Effector memory CD8-positive, alpha-beta T cell (primary cell): ENCODE measurements at regions not wholly inside any gene's neighbourhood (a gene's known extent, or its start where the extent isn't known, plus 50 kb on each side); places are given as distances from the start of the nearest gene placed in this dataset.

Experiments used
- ATAC-seq: fragments of 150-1000 bp; cut with Tn5 transposase; replicated peaks from 2 replicates; pipeline ENCODE4 v1.10.0; 2021; ENCODE audit warnings: mild to moderate bottlenecking, moderate library complexity
- DNase-seq, 3 experiments: peaks; one replicate each; pipeline ENCODE4 v3.0.0; 2021
- H3K27ac Mint-ChIP-seq, 2 donors: one replicate each; pipeline ENCODE4 v1.8.0; 2022; ENCODE audit warnings: mild to moderate bottlenecking in 2 of 2, mixed read lengths in 2 of 2, moderate library complexity in 2 of 2
- H3K27me3 Mint-ChIP-seq, 2 donors: one replicate each; pipeline ENCODE4 v1.8.0; 2022; ENCODE audit warnings: mixed read lengths in 2 of 2
- H3K36me3 Mint-ChIP-seq: one replicate; pipeline ENCODE4 v1.8.0; 2022; ENCODE audit warnings: mild to moderate bottlenecking, moderate library complexity, mixed read lengths; ENCODE audit not compliant: insufficient read depth
- H3K4me1 Mint-ChIP-seq, 2 donors: one replicate each; pipeline ENCODE4 v1.8.0; 2022; ENCODE audit warnings: low read depth in 2 of 2, mixed read lengths in 2 of 2
- H3K4me3 Mint-ChIP-seq, 2 donors: one replicate each; pipeline ENCODE4 v1.8.0; 2022; ENCODE audit warnings: mild to moderate bottlenecking in 2 of 2, mixed read lengths in 2 of 2, moderate library complexity in 2 of 2
- H3K9me3 Mint-ChIP-seq, 2 donors: one replicate each; pipeline ENCODE4 v1.8.0; 2022; ENCODE audit warnings: mixed read lengths in 2 of 2

DNA sequence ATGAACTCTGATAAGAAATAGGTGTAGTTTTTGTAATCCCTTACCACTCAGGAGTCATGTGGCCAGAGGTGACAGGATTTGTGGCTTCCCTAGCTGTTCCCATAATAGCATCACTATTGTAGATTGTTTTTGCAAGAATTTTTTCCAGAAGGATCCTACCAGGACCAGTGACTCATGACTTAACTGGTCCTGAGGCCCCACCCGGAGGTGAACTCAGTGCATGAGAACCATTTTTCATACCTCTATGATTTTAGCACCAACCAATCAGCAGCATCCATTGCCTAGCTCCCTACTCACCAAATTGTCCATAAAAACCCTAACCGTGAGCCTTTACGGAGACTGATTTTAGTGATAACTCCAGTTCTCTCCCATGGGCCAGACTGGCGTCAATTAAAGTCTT is 484.8 kb downstream of the PSAT1 start:
- DNase-seq (no peak), ATAC-seq (no peak)
- peaks cover 6% of the 10 kb centered on the region in 2 donors for H3K9me3 Mint-ChIP-seq
- H3K4me1 Mint-ChIP-seq: no peaks in the 10 kb centered on the region
- no peaks in the 10 kb centered on the region for H3K36me3 Mint-ChIP-seq
- no peaks in the 10 kb centered on the region for H3K27me3 Mint-ChIP-seq
- H3K27ac Mint-ChIP-seq: no peak overlapping the region
- H3K4me3 Mint-ChIP-seq: no peak overlapping the region

DNA sequence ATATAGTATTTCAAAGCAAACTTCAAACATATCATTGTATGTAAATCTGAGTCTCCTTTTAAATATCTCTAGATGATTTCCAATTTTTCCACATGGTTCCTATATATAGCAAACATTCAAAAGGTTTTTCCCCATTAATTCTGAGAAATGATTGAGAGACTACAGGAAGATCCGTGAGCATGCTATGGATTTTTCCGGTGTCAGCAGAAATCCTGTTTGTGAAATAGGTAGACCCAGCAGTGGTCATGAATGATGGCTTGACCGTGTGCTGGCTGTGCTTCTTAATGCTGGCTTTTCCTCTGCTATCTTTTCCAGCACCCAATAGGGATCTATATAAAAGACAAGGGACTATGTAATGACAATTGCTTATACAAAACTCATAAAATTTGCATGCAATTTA is 485.3 kb downstream of the PSAT1 start:
- Mint-ChIP-seq H3K36me3 (no peaks in the 10 kb centered on the region), H3K4me3 (no peak overlapping the region), H3K27me3 (no peaks in the 10 kb centered on the region), H3K4me1 (no peaks in the 10 kb centered on the region), H3K9me3 (peaks cover 6% of the 10 kb centered on the region in 2 donors), H3K27ac (no peak overlapping the region)
- DNase-seq (no peak), ATAC-seq (no peak)

DNA sequence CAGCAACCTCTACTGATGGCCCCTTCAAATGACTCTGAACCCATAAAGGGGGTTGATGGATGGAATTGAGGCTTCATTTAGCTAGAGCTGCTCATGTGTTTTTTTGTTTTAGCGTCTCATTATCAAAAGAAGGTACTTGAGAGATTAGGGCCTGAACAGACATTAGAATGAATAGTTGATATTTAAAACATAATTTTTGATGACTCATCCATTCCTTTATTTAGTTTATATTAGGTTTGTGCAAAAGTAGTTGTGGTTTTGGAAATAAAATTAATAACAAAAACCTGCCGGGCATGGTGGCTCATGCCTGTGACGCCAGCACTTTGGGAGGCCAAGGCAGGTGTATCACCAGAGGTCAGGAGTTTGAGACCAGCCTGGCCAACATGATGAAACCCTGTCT is 485.9 kb downstream of the PSAT1 start:
- ATAC-seq (no peak), DNase-seq (no peak)
- H3K4me3 Mint-ChIP-seq: no peak overlapping the region
- peaks cover 6% of the 10 kb centered on the region in 2 donors for H3K9me3 Mint-ChIP-seq
- H3K27me3 Mint-ChIP-seq: no peaks in the 10 kb centered on the region
- H3K4me1 Mint-ChIP-seq: no peaks in the 10 kb centered on the region
- no peak overlapping the region for H3K27ac Mint-ChIP-seq
- no peaks in the 10 kb centered on the region for H3K36me3 Mint-ChIP-seq

DNA sequence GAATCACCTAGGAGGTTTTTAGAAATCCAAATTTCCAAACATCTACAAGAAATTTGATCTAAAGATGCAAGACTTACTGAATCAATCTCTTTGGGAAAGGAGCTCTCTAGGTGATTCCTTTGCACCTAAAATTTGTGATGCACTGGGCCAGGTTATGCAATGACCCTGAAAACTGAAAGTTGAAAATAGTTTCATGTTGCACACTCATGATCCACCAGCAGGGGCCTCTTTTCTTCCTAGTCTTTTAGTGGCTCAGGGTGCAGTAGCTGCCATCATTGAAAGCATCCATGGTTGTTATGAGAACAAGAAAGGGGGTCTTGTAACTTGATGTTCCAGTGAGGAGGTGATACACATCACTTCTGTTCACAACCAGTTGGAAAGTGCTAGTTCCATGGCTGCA is 486.8 kb downstream of the PSAT1 start:
- Mint-ChIP-seq H3K27me3 (no peaks in the 10 kb centered on the region), H3K27ac (no peak overlapping the region), H3K4me3 (no peak overlapping the region), H3K9me3 (peaks cover 6% of the 10 kb centered on the region in 2 donors), H3K4me1 (no peaks in the 10 kb centered on the region), H3K36me3 (no peaks in the 10 kb centered on the region)
- ATAC-seq (no peak), DNase-seq (no peak)

DNA sequence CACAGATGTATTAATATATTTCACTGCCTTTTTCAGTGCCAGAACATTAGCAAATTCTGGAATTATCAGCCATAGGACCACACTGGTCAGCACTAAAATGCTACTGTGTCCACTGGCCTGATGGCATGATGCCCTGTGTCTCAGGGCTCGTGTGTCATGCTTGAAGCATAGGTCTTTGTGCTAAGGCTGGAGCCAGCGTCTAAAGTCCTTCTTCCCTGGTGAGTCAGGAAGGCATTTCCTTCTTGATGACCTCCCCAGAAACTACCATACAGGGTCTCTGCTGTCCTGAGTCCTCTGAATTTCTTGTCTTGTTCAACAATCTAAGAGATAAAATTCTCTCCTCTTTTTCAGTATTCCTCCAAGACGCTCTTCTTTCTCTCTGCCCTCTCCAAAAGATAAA is 489.9 kb downstream of the PSAT1 start:
- ATAC-seq (no peak), DNase-seq (no peak)

DNA sequence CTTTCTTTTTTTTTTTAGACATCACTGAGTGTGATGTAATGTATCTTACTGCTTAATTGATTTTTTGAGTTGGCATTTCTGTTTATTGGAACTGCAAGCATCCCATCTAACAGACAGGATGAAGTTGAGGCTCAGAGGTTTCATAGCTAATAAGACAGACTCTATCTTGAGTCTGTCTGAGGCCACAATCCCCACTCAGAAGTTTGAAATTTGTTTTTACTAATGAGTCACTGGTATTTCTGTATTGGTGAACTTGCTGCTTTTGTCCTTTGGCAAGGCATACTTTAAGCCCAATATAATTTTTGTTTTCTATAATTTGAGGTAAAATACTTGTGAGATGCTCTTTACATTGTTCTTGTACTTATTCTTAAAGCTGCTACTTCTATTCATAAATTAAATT is 491.2 kb downstream of the PSAT1 start:
- Mint-ChIP-seq H3K9me3 (peaks cover 0 to 9% of the 10 kb centered on the region in 2 donors), H3K4me3 (no peak overlapping the region), H3K27ac (no peak overlapping the region), H3K36me3 (no peaks in the 10 kb centered on the region), H3K27me3 (no peaks in the 10 kb centered on the region), H3K4me1 (no peaks in the 10 kb centered on the region)
- DNase-seq (no peak), ATAC-seq (no peak)

More for the DNA sequence above, 489.9 kb downstream of the PSAT1 start:
- Mint-ChIP-seq H3K9me3 (peaks cover 0 to 9% of the 10 kb centered on the region in 2 donors), H3K27ac (no peak overlapping the region), H3K4me3 (no peak overlapping the region), H3K36me3 (no peaks in the 10 kb centered on the region), H3K4me1 (no peaks in the 10 kb centered on the region), H3K27me3 (no peaks in the 10 kb centered on the region)

DNA sequence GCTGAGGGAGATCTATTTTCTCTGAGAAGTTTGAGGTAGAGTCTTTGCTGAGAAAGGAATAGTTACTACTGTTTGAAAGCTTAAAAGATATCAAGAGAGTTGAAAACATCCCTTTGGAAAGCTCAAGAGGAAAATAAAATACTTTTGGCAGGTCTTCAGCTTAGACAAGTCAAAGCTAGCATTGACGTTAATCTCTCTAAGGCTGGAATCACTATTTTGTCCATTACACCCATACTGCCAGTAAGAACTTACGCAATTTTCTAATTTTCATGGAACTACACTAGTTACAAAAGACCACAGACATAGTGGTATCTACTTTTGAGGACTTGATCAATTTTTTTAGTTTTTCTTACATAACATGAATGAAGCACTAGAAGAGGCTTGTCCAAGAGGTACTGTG is 494.9 kb downstream of the PSAT1 start:
- peaks cover 0 to 9% of the 10 kb centered on the region in 2 donors for H3K9me3 Mint-ChIP-seq
- DNase-seq (no peak), ATAC-seq (no peak)
- H3K36me3 Mint-ChIP-seq: no peaks in the 10 kb centered on the region
- H3K4me3 Mint-ChIP-seq: no peak overlapping the region
- H3K4me1 Mint-ChIP-seq: no peaks in the 10 kb centered on the region
- H3K27ac Mint-ChIP-seq: no peak overlapping the region
- no peaks in the 10 kb centered on the region for H3K27me3 Mint-ChIP-seq

DNA sequence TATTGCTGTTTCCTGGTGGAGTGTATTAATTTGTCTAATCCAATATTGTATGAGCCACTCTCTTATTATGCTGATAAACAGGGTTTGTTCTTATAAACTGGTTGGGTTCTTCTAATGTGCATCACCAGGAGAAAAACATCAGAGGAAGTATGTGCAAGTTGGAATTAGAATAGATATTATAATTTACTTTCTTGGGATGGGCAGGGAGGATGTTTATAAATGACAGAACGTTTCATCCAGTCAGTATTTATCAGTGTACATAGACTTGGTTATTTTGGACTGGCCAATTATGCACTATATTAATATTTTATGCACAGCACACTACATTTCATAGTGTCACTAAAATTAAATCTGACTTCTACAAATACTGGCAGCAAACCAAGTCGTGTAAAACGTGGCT is 495.8 kb downstream of the PSAT1 start:
- Mint-ChIP-seq H3K4me3 (no peak overlapping the region), H3K9me3 (peaks cover 0 to 9% of the 10 kb centered on the region in 2 donors), H3K36me3 (no peaks in the 10 kb centered on the region), H3K4me1 (no peaks in the 10 kb centered on the region), H3K27me3 (no peaks in the 10 kb centered on the region), H3K27ac (no peak overlapping the region)
- ATAC-seq (no peak), DNase-seq (no peak)

DNA sequence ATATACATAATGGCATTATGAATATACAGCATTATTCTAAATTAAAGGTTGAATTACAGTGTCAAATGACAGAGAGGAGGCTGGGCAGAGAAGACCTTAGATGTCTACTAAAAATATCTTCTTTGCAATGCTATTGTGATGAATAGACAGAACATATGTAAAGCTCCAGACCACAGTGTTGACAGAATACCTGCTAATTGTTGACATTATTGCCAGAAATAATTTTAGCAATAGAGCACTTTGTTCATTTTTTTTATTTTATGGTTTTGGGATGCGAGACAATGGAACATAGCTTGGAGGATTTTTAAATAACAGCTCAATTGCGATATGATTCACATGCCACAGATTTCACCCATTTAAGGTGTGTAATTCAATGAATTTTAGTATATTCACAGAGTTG is 508.8 kb downstream of the PSAT1 start:
- no peak for DNase-seq
- no peak for ATAC-seq
- no peak overlapping the region for H3K4me3 Mint-ChIP-seq
- peaks cover 6 to 7% of the 10 kb centered on the region in 2 donors for H3K9me3 Mint-ChIP-seq
- no peaks in the 10 kb centered on the region for H3K4me1 Mint-ChIP-seq
- no peaks in the 10 kb centered on the region for H3K36me3 Mint-ChIP-seq
- no peaks in the 10 kb centered on the region for H3K27me3 Mint-ChIP-seq
- no peak overlapping the region for H3K27ac Mint-ChIP-seq

DNA sequence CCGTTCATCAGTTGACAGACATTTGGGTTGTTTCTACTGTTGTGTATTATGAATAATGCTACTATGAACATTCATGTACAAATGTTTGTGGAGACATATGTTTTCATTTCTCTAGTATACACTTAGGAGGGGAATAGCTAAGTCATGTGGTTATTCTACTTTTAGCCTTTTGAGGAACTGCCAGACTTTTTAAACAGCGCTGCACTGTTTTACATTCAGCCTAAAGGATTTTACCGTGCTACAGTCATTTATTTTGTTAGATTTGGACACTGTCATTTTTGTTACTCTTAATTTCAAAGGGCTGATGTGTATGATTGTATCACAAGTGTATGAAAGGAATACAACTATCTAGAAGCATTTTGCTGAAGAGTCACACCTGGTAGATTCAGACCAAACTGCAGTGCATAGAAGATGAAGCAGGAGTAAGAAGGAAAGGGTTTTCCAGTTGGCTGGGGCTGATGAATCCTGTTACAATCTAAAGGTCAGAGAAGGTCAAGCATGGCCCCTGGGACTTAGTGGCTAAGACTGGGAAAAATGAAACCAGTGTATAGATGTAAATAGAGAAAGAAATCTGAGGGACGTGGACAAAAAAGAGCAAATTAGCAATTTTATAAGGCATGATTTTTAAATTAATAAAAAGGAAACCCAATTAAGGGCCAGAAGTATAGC is 509.7 kb downstream of the PSAT1 start:
- peaks cover 7 to 8% of the 10 kb centered on the region in 2 donors for H3K9me3 Mint-ChIP-seq
- H3K4me3 Mint-ChIP-seq: no peak overlapping the region
- H3K27ac Mint-ChIP-seq: no peak overlapping the region
- DNase-seq: no peak
- no peak for ATAC-seq
- H3K36me3 Mint-ChIP-seq: no peaks in the 10 kb centered on the region
- H3K27me3 Mint-ChIP-seq: no peaks in the 10 kb centered on the region
- no peaks in the 10 kb centered on the region for H3K4me1 Mint-ChIP-seq

DNA sequence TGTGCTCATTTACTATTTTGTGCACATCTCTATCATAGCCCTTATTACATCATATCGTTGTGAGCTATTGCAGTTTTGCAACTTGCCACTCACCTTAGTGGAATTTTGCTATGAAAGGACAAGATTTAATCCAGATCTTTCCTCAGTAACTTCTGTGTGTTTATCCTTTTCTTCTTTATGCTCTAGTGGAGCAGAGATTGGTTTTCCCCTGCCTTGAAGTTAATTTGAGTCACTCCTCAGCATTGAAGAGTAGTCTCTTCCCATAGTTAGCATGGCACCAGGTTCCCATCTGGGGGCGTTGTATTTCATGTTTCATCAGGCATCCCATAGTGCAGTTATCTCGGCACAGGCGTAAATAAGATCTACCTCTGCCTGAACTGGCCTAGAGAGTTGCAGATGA is 510.4 kb downstream of the PSAT1 start:
- Mint-ChIP-seq H3K4me1 (no peaks in the 10 kb centered on the region), H3K27me3 (no peaks in the 10 kb centered on the region), H3K4me3 (no peak overlapping the region), H3K27ac (no peak overlapping the region), H3K36me3 (no peaks in the 10 kb centered on the region), H3K9me3 (peaks cover 7 to 8% of the 10 kb centered on the region in 2 donors)
- ATAC-seq: no peak
- DNase-seq: no peak

DNA sequence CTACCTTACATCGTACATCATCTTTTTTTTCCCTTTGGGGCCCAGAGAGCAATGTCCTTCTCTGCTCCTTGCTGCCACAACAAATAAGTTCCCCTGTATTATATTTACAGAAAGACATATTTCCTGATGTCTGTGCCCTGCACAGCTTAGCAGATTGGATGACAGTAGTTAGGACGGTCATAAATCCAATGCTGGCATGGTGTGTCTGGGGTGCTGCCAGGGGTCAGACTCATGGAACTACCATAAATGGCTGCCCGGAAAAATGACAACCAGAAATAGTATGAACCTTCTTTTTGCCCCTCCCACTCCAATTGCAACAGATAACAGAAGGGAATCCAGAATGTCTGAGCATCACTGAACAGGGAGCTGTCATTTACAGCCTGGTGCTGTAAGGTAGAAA is 511.1 kb downstream of the PSAT1 start:
- DNase-seq (no peak), ATAC-seq (no peak)
- peaks cover 7 to 8% of the 10 kb centered on the region in 2 donors for H3K9me3 Mint-ChIP-seq
- H3K27ac Mint-ChIP-seq: no peak overlapping the region
- H3K36me3 Mint-ChIP-seq: no peaks in the 10 kb centered on the region
- no peaks in the 10 kb centered on the region for H3K4me1 Mint-ChIP-seq
- H3K4me3 Mint-ChIP-seq: no peak overlapping the region
- no peaks in the 10 kb centered on the region for H3K27me3 Mint-ChIP-seq

DNA sequence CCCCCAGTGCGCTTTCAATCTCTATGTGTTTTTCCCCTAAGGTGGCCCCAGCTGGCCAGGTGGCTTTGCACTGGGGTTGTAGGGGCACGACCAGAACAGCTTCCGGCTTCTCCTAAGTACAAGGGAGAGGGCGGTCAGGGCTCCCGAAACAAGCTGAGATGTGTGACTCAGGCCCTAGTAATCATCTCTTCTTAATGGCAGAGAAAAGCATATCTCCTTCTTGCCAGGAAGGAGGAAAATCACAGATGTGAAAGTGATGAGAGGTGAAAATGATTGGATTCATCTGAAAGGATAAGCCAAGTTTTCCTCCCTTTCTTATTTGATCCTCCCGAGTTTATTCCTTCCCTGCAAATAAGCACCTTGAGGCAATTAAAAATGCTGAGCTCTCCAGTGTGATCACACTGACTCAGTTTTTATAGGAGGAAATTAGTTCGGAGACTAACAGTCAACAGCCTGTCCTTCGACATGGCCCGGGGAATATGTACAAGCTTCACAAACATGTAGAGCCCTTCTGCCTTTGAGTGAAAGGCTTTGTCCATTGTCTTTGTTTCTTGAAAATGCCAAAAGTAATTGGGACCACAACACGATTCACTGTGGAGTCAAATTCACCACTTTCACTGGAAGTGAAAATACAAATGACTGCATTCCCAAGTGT is 514.8 kb downstream of the PSAT1 start:
- ATAC-seq (no peak), DNase-seq (no peak)
- Mint-ChIP-seq H3K36me3 (no peaks in the 10 kb centered on the region), H3K27ac (no peak overlapping the region), H3K9me3 (peaks cover 5 to 7% of the 10 kb centered on the region in 2 donors), H3K27me3 (no peaks in the 10 kb centered on the region), H3K4me1 (no peaks in the 10 kb centered on the region), H3K4me3 (no peak overlapping the region)

DNA sequence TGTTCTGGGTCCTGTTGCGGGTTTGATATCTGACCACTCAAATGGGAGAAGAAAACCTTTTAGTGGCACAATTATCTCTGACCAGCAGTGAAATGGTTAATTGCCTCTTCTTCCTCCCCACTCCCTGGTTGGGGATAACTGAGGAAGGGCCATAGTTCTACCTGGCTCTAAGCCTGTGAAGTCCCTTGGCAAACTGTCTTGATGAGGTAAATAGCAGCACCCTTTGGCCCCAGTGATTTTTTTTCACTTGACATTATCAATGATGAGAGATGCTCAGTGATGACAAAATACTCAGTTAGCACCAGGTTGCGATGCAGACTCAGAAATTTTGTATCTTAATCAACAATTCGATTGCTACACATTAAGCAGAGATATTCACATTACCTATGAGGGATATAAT is 515.7 kb downstream of the PSAT1 start:
- ATAC-seq (no peak), DNase-seq (no peak)
- no peak overlapping the region for H3K4me3 Mint-ChIP-seq
- no peaks in the 10 kb centered on the region for H3K36me3 Mint-ChIP-seq
- no peaks in the 10 kb centered on the region for H3K27me3 Mint-ChIP-seq
- no peaks in the 10 kb centered on the region for H3K4me1 Mint-ChIP-seq
- no peak overlapping the region for H3K27ac Mint-ChIP-seq
- H3K9me3 Mint-ChIP-seq: peaks cover 5 to 7% of the 10 kb centered on the region in 2 donors
